Thymus (tissue), 11 donors: ENCODE measurements at regions not wholly inside any gene's neighbourhood (a gene's known extent, or its start where the extent isn't known, plus 50 kb on each side); places are given as distances from the start of the nearest gene placed in this dataset.

Experiments
- DNase-seq, 9 donors: peaks; one replicate each; pipeline ENCODE4 v3.0.0-alpha.2; 2013; ENCODE audit warnings: low spot score in 9 of 9, low read depth in 6 of 9, missing footprints in 1 of 9
- H3K27ac ChIP-seq, 2 donors: one replicate each; pipeline ENCODE4 v1.5.1; 2013; ENCODE audit warnings: control low read depth in 1 of 2, low read depth in 1 of 2, low read length in 1 of 2, mild to moderate bottlenecking in 1 of 2, moderate library complexity in 1 of 2
- H3K27me3 ChIP-seq, 2 donors: one replicate each; pipeline ENCODE4 v1.5.1; 2013; ENCODE audit warnings: low read length in 1 of 2; ENCODE audit not compliant: control insufficient read depth in 2 of 2, insufficient read depth in 1 of 2
- H3K36me3 ChIP-seq, 2 donors: one replicate each; pipeline ENCODE4 v1.5.1; 2013; ENCODE audit warnings: low read length in 1 of 2, mild to moderate bottlenecking in 1 of 2, moderate library complexity in 1 of 2; ENCODE audit not compliant: control insufficient read depth in 2 of 2, insufficient read depth in 2 of 2
- H3K4me1 ChIP-seq, 2 donors: one replicate each; pipeline ENCODE4 v1.5.1; 2013; ENCODE audit warnings: low read length in 2 of 2; ENCODE audit not compliant: control insufficient read depth in 2 of 2, insufficient read depth in 2 of 2
- H3K4me3 ChIP-seq, 2 donors: one replicate each; pipeline ENCODE4 v1.5.1; 2013; ENCODE audit warnings: low read length in 2 of 2, control low read depth in 1 of 2, mild to moderate bottlenecking in 1 of 2
- H3K9me3 ChIP-seq, 2 donors: one replicate each; pipeline ENCODE4 v1.5.1; 2013; ENCODE audit warnings: low read length in 1 of 2, mild to moderate bottlenecking in 1 of 2; ENCODE audit not compliant: control insufficient read depth in 2 of 2, insufficient read depth in 1 of 2
- WGBS: extraction: QIAGEN DNeasy Blood & Tissue Kit; methylation state at CpG from one replicate; pipeline ENCODE4 v1.1.7; 2013; 5-methylcytosine and 5-hydroxymethylcytosine counted together
- donor health status: healthy.

DNA sequence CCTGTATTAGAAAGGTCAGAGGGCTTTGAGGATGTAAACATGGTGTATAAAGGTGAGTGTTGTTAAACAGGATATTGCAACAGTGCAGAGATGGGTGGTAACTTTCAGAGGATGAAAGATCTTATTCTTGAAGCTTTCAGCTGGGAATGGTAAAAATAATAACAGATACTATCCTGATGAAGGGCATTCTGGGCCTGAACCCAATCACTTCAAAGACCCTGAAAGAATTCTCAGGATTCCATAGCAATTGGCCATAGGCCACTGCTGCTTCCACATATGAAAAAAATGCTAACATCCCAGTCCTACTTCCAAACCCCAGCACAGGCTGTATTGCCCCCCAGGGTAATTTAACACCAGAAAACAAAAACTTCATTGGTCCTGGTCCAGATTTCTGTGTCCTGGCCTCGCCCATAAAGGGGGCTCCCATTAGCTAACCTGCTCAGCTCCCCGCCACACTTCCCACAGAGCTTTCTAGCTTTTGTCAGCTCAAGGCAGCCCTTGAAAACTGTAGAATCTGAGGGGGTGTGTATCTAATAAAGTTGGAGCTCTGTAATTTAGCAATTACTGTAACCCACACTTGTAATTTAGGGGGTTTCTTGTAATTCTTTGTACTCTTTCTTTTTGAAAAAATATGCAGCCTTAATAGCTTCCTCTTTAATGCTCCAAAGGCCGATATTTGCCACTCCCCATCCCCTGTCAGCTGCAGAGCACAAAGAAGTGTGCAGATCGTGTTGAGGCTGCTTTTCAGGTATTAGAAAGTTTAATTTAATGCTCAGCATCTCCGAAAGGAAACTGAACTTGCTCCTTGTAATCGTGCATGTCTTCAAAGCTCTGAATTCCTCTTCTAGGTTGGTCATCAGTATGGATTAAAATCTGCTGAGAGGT is 371.5 kb downstream of the SEC14L1 start:
- 68% methylated on average over 6 of the region's 6 CpGs for WGBS
- Histone ChIP-seq H3K36me3 (no peaks in the 10 kb centered on the region), H3K9me3 (peaks cover 0 to 16% of the 10 kb centered on the region in 2 donors), H3K4me3 (no peak overlapping the region), H3K4me1 (no peaks in the 10 kb centered on the region), H3K27me3 (no peaks in the 10 kb centered on the region), H3K27ac (no peak overlapping the region)
- DNase-seq, result no peak

DNA sequence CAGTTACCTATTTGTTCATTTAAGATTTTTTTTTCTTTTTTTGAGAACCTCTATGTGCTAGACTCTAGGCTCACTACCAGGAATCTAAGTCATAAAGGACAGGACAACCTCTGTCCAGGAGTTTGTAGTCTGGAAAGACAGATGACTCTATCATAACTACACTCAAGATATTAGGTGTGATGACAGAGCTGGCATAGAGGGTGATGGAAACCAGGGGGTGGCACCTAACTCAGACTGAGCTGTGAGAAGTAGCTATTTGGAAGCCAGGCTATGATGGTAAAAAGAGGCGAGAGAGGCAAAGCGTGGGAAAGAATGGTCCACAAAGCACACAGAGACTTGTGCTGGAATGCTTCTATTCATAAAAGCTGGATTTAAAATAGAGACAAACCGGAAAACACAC is 372.3 kb downstream of the SEC14L1 start:
- H3K9me3 ChIP-seq, result peaks cover 0 to 16% of the 10 kb centered on the region in 2 donors
- H3K36me3 ChIP-seq, result no peaks in the 10 kb centered on the region
- no peak overlapping the region for H3K27ac ChIP-seq
- DNase-seq, result no peak
- H3K4me3 ChIP-seq, result no peak overlapping the region
- no peaks in the 10 kb centered on the region for H3K4me1 ChIP-seq
- 97% methylated on average over 3 of the region's 3 CpGs for WGBS
- no peaks in the 10 kb centered on the region for H3K27me3 ChIP-seq

DNA sequence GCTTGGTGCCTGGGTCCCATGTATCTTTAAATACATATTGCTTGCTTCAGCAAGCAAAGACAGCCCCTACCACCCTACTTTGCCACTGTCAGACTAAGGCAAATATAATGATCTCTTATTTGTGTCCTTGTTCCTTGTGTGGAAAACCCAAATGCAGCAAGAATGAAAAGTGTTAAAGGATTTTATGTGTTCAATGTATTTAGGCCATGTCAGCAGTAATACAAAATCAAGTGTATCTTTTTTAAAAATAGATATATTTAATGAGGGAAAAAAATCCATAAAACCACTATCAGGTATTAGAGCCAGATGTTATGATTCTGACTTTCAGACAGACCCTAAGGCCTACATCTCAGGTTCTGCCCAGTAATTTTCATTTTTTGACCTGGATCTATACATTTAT is 374.5 kb downstream of the SEC14L1 start:
- no peak overlapping the region for H3K4me3 ChIP-seq
- no peak overlapping the region for H3K27ac ChIP-seq
- peaks cover 0 to 12% of the 10 kb centered on the region in 2 donors for H3K9me3 ChIP-seq

DNA sequence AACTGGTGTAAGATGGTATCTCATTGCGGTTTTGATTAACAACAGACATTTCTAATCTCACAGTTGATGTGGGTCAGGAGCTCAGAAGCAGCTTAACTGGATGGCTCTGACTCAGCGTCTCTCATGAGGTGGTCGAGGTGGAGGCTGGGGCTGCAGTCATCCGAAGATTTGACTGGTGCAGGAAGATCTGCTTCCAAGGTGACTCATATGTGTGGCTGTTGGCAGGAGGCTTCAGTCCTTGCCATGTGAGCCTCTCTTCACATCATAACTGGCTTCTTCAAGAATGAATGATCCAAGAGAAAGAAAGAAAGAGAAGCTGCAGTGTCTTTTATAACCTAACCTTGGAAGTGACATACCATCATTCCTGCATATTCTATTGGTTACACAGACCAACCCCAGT is 376.1 kb downstream of the SEC14L1 start:
- H3K27ac ChIP-seq, result no peak overlapping the region
- no peak for DNase-seq
- WGBS, result 90% methylated on average over 4 of the region's 4 CpGs
- H3K9me3 ChIP-seq, result peaks cover 0 to 4% of the 10 kb centered on the region in 2 donors
- no peak overlapping the region for H3K4me3 ChIP-seq
- no peaks in the 10 kb centered on the region for H3K36me3 ChIP-seq
- no peaks in the 10 kb centered on the region for H3K4me1 ChIP-seq
- no peaks in the 10 kb centered on the region for H3K27me3 ChIP-seq

More for the DNA sequence above, 374.5 kb downstream of the SEC14L1 start:
- Histone ChIP-seq H3K27me3 (no peaks in the 10 kb centered on the region), H3K36me3 (no peaks in the 10 kb centered on the region), H3K4me1 (no peaks in the 10 kb centered on the region)
- DNase-seq, result no peak

DNA sequence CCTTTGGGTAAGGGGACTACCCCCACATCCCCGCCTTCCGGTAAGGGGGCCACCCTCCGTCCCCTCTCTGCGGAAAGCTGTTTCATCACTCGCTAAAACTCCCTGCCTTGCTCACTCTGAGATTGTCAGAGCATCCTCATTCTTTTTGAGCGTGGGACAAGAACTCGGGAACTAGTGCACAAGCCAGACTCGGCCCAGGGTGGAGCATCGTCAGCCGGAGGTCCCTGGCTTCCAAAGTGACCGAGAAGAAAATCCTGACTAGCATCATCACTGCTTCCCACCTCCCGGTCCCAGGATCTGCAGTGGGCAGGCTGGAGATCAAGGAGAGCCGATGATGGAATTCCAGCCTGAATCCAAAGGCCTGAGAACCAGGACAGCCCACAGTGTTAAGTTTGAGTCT is 380.3 kb downstream of the SEC14L1 start:
- 98% methylated on average over 13 of the region's 13 CpGs for WGBS
- H3K27ac ChIP-seq, result no peak overlapping the region
- H3K36me3 ChIP-seq, result no peaks in the 10 kb centered on the region
- H3K27me3 ChIP-seq, result no peaks in the 10 kb centered on the region
- no peak for DNase-seq
- no peak overlapping the region for H3K4me3 ChIP-seq
- no peaks in the 10 kb centered on the region for H3K4me1 ChIP-seq
- H3K9me3 ChIP-seq, result no peaks in the 10 kb centered on the region

DNA sequence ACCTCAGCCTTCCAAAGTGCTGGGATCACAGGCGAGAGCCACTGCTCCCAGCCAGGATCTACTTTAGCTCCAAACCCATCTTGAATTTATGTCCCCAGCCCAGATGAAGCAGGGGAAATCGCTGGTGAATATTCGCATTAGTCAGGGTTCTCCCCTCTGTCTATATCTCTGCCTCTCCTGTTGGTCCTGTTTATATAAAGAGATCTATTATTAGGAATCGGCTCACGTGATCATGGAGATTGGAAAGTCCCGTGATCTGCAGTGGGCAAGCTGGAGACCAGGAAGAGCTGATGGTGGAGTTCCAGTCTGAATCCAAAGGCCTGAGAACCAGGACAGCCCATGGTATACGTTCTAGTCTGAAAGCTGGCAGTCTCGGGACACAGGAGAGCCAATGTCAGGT is 382.8 kb downstream of the SEC14L1 start:
- no peak for DNase-seq
- Histone ChIP-seq H3K4me3 (no peak overlapping the region), H3K4me1 (peaks cover 2 to 4% of the 10 kb centered on the region in 2 donors), H3K9me3 (no peaks in the 10 kb centered on the region), H3K27me3 (peaks cover 3 to 20% of the 10 kb centered on the region in 2 donors), H3K27ac (no peak overlapping the region), H3K36me3 (no peaks in the 10 kb centered on the region)
- 98% methylated on average over 8 of the region's 8 CpGs for WGBS

DNA sequence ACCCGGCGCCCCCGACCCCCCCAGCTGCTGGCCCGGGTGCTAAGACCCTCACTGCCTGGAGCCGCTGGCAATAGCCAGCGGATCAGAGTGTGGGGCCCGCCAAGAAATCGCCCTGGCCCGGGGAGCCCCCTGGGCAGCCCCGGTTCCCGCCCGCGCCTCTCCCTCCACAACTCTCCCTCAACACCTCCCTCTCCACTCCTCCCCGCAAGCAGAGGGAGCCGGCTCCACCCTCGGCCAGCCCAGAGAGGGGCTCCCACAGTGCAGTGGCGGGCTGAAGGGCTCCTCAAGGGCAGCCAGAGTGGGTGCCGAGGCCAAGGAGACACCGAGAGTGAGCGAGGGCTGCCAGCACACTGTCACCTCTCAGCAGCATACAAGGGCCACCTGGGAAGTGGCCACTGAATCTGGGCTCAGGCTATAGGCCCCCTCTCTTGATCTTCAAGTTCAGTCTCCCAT is 385.5 kb downstream of the SEC14L1 start:
- no peaks in the 10 kb centered on the region for H3K36me3 ChIP-seq
- H3K9me3 ChIP-seq, result peaks cover 0 to 4% of the 10 kb centered on the region in 2 donors
- no peak overlapping the region for H3K4me3 ChIP-seq
- no peak overlapping the region for H3K27ac ChIP-seq
- 98% methylated on average over 20 of the region's 20 CpGs for WGBS
- DNase-seq, result no peak
- peaks cover 8 to 13% of the 10 kb centered on the region in 2 donors for H3K4me1 ChIP-seq
- peaks cover 9 to 42% of the 10 kb centered on the region in 2 donors for H3K27me3 ChIP-seq

DNA sequence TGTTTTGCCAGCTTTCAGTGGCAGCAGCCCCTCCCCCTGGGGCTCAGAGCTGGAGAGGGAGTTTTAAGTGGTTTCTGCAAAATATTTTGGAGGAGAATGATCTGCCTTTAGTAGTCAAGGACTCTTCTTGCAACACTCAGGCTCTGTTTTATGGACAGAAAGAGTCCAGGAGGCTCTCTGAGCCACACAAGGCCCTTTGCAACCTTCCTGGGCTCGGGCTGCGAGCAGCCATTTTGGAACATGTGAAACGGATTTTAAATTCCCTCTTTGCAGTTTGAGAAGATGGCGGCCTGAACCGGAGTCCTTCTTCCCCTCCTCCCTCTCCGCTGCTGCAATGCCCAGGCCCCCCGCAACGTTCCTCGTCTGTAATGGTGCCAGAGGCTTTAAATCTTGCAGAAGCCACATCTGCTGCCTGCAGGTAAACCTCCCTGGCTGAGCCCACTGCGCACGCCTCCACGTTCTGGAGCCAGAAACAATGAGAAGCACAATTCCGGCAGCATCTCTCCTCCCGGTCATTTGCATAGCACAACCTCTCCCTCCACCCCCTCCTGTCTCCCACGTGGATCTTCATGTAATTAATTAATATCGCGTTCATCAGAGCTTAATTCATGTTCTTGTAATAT is 386.1 kb downstream of the SEC14L1 start:
- WGBS, result 95% methylated on average over 17 of the region's 17 CpGs
- no peak overlapping the region for H3K4me3 ChIP-seq
- H3K27ac ChIP-seq, result no peak overlapping the region
- H3K27me3 ChIP-seq, result peaks cover 9 to 42% of the 10 kb centered on the region in 2 donors
- H3K36me3 ChIP-seq, result no peaks in the 10 kb centered on the region
- DNase-seq, result no peak
- peaks cover 0 to 4% of the 10 kb centered on the region in 2 donors for H3K9me3 ChIP-seq
- peaks cover 8 to 13% of the 10 kb centered on the region in 2 donors for H3K4me1 ChIP-seq

DNA sequence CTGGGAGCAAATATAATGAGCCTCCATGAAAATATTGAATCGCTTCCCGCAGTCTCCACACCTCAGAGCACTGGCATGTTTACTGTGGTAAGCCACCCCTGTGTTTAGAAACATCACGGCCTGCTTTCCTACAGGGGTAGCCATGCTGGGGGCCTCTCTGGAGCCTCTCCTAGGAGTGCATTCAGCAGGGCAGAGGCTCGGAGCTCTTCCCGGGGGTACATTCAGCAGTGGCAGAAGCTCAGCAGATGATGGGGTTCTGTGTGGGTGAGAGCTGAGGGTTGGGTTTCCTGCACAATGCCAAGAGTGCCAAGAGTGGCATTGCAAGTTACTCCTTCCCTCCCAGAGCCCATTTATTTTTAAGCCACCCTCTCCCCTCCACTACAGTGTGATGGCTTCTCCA is 386.6 kb downstream of the SEC14L1 start:
- peaks cover 9 to 42% of the 10 kb centered on the region in 2 donors for H3K27me3 ChIP-seq
- peaks cover 0 to 4% of the 10 kb centered on the region in 2 donors for H3K9me3 ChIP-seq
- peaks cover 8 to 13% of the 10 kb centered on the region in 2 donors for H3K4me1 ChIP-seq
- 96% methylated on average over 5 of the region's 5 CpGs for WGBS
- H3K4me3 ChIP-seq, result no peak overlapping the region
- no peaks in the 10 kb centered on the region for H3K36me3 ChIP-seq
- DNase-seq, result no peak
- H3K27ac ChIP-seq, result no peak overlapping the region
